ENCODE measurements at regions not wholly inside any gene's neighbourhood (a gene's known extent, or its start where the extent isn't known, plus 50 kb on each side); places are given as distances from the start of the nearest gene placed in this dataset.
"Not testable (repeated sequence)": the region's sequence is repeated elsewhere in the genome, so short reads cannot be mapped to it uniquely, and the experiment has no call there.

GRCh38 chr9:82410306-82410705 lies 421.7 kb downstream of the SPATA31D1 start:
- intact Hi-C loops (cut with DNase I), result no loop called here
- DNase-seq, result peak in 6 of 42 donors; percentile 13 to 55 (median 28)

- no peak for DNase-seq
- intact Hi-C loops (cut with DNase I), result no loop called here
Observed at GRCh38 chr9:82410866-82411265, 422.3 kb downstream of the SPATA31D1 start.

- DNase-seq, result no peak
- intact Hi-C loops (cut with DNase I), result no loop called here
Observed at GRCh38 chr9:82412586-82413305, 424.2 kb downstream of the SPATA31D1 start.

DNA sequence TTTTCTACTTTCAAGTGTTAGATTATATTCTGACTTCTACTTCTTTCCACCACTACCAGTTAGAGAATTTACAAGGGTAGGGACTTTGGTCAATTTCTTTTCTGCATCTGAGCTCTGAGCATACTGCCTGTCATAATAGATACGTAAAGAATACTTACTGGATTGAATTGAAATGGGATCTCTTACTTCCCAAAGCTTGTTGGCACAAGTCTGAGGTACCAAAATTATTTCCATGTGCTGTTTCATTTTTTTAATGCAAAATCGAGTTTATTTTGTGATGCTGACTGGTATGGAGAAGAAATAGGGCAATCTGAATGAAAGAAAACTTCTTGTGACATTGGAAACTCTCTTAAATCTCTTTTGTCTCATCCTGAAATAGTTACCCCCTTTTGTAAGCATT lies 428.9 kb downstream of the SPATA31D1 start:
- intact Hi-C loops (cut with DNase I), result no loop called here
- no peak for DNase-seq

DNA sequence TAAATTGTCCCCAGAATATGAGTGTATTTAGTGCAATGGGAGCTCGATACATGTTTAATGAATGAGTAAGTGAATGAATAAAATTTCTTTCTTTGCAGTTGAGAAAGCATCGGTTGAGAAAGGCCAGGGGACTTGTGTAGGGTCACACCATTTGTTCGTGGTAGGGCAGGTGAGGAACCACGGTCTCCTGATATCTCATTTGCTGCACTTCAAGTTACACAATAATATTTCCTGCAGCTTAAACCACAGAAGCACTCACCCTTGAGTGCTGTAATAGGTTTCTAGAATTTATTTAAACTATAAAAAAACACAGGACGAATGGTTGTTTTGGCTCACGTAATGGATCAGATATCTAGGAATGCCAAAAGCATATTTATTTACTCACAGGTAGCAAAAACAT lies 429.8 kb downstream of the SPATA31D1 start:
- no peak for DNase-seq
- intact Hi-C loops (cut with DNase I), result no loop called here

DNA sequence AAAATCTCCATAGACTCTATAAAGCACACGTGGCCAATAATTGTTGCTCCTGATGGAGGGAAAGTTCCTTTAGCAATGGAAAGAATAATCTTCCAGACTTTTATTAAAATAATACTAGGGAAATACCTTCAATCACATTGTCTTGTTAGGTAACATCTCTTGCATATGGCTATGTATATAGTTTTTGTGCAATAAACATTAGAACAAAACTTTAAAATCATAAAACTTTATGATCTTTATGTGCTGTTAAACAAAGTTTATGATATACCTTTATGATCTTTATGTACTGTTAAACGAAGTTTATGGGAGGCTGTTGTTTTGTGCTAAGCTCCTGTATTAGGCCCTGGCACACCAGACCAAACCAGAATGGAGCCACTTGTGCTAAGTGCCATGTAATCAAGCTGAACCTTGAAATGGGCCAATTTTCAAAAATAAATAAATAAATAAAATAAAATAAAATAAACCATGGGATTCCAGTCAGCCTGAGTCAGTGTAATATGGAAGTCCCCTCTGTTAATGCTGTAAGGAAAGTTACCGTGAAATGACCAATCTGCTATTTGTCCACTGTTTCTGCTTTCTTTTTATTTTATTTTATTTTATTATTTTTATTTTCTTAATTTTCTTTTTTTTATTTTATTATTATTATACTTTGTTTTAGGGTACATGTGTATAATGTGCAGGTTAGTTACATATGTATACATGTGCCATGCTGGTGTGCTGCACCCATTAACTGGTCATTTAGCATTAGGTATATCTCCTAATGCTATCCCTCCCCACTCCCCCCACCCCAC lies 431.3 kb downstream of the SPATA31D1 start:
- DNase-seq, result no peak
- intact Hi-C loops (cut with DNase I), result no loop called here

GRCh38 chr9:82421498-82421897 lies 432.9 kb downstream of the SPATA31D1 start:
- DNase-seq, result no peak

GRCh38 chr9:82423700-82424099 lies 435.1 kb downstream of the SPATA31D1 start:
- intact Hi-C loops (cut with DNase I), result no loop called here
- DNase-seq, result no peak

More at GRCh38 chr9:82421498-82421897, 432.9 kb downstream of the SPATA31D1 start:
- intact Hi-C loops (cut with DNase I), result no loop called here

DNA sequence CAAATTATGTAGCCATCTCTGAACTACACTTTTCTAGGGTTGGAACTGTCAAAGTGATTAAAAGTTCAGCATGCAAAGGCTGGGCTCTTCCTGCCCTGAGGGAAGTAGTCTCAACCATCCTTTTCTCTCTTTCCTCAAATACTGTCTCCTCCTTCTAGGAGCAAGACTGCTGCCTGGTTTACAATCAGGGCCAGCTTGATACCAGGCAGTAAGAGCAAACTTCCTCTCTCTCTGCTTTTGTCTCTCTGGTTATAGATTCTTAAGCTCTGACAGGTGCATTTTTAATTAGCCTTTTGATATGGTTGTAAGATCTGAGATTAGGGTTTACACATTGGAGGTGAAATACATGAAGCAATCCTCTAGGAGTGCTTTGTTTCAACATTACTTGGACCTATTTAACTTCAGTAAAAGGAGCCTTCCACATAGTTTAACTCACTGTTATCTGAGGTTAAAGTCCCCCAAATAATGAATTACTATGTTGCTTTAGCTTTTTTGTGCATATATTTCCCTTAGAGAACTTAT lies 436.1 kb downstream of the SPATA31D1 start:
- DNase-seq, result no peak
- intact Hi-C loops (cut with DNase I), result no loop called here

DNA sequence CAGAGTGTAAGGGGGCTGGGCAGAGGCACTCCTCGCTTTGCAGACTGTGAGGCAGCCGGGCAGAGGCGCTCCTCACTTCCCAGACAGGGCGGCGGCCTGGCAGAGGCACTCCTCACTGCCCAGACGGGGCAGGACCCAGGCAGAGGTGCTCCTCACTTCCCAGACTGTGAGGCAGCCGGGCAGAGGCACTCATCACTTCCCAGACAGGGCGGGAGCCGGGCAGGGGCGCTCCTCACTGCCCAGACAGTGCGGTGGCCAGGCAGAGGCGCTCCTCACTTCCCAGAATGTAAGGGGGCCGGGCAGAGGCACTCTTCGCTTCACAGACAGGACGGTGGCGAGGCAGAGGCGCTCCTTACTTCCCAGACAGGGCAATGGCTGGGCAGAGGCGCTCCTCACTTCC lies 442.5 kb downstream of the SPATA31D1 start:
- intact Hi-C loops (cut with DNase I), result no loop called here
- DNase-seq, result no peak

GRCh38 chr9:82433290-82433931 lies 444.8 kb downstream of the SPATA31D1 start:
- intact Hi-C loops (cut with DNase I); DNase-seq: not testable (repeated sequence)

DNA sequence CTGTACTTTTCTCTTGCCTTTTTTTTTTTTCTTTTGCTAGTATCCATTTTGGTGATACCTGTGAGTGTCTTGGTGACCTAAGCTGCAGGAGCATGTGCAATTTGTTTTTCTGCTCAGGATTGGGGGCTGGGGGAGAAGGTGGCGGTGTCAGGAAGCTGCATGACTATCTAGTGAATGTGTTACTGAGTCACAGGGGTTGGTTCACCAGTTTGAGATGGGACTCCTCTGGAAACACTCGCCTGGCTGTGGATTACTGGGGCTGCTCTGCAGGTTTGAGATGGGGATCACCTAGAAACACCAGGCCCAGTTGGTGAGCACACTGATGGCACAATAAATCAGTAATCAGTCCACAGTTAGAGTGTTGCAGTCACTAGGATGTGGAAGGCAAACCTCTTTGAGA lies 447.9 kb downstream of the SPATA31D1 start:
- intact Hi-C loops (cut with DNase I), result no loop called here
- DNase-seq, result no peak

GRCh38 chr9:82437183-82437582 lies 448.6 kb downstream of the SPATA31D1 start:
- intact Hi-C loops (cut with DNase I); DNase-seq: not testable (repeated sequence)

GRCh38 chr9:82438581-82438980 lies 450.0 kb downstream of the SPATA31D1 start:
- DNase-seq, result no peak
- intact Hi-C loops (cut with DNase I), result no loop called here

- DNase-seq, result no peak
- intact Hi-C loops (cut with DNase I), result no loop called here
Observed at GRCh38 chr9:82443312-82443711, 454.7 kb downstream of the SPATA31D1 start.

GRCh38 chr9:82445556-82445955 lies 457.0 kb downstream of the SPATA31D1 start:
- intact Hi-C loops (cut with DNase I), result no loop called here
- no peak for DNase-seq

DNA sequence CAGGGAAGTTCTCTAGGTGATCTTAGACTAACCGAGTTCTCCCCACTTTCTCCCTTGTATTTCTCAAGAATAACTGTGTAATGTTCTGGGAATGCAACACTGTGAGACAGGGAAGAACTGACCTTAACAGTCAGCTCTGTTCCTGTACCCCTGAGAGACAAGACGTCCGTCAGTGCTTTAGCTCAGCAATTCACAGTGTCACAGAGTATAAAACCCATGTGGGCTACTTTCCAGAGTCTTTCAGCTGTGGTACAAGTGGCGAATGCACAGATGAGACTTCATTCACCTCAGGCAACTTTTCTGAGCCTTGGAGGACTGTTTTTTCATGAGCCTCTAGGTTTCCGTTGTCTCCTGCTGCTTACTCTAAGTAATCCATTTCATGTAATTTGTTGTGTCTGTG lies 458.8 kb downstream of the SPATA31D1 start:
- intact Hi-C loops (cut with DNase I), result no loop called here

DNA sequence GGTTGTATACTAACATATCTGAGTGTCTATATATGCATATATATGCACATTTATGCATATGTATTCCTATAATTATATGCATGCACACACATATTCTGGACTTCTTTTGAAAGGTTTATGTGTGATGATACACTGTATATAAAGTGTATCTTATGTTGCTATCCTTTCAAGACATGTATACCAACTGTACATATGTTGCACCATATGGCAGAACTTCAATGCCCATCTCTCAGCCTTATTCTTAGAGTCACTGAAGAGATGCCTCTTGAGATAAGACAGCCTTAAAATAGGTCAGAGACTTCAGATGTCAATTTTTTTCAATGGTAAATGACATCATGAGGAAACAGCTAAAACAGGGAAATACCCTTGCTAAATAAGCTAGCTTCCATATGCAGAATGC lies 461.4 kb downstream of the SPATA31D1 start:
- intact Hi-C loops (cut with DNase I), result no loop called here
- DNase-seq, result no peak

More for the DNA sequence above, 458.8 kb downstream of the SPATA31D1 start:
- no peak for DNase-seq

- DNase-seq, result no peak
- intact Hi-C loops (cut with DNase I), result no loop called here
Observed at GRCh38 chr9:82454509-82455190, 466.1 kb downstream of the SPATA31D1 start.

Measured in head of caudate nucleus (tissue), 42 donors.